ENCODE measurements at regions not wholly inside any gene's neighbourhood (a gene's known extent, or its start where the extent isn't known, plus 50 kb on each side); places are given as distances from the start of the nearest gene placed in this dataset.

DNA sequence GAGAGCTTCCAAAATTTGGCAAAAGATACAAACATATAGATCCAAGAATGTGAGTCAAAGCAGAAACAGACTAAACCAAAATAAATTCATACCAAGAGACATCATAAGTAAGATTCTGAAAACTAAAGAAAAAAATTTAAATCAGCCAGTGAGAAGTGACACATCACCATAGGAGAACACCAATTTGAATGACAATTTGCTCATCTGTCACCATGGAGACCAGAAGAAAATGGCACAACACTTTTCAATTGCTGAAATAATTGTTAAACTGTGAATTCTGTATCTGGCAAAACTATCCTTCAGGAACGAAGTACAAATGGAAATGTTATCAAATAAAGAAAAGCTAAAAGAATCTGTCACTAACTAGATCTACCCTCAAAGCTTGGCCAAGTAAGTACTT is 864.3 kb downstream of the BRD1 start:
- TF ChIP-seq, protein P1, sequence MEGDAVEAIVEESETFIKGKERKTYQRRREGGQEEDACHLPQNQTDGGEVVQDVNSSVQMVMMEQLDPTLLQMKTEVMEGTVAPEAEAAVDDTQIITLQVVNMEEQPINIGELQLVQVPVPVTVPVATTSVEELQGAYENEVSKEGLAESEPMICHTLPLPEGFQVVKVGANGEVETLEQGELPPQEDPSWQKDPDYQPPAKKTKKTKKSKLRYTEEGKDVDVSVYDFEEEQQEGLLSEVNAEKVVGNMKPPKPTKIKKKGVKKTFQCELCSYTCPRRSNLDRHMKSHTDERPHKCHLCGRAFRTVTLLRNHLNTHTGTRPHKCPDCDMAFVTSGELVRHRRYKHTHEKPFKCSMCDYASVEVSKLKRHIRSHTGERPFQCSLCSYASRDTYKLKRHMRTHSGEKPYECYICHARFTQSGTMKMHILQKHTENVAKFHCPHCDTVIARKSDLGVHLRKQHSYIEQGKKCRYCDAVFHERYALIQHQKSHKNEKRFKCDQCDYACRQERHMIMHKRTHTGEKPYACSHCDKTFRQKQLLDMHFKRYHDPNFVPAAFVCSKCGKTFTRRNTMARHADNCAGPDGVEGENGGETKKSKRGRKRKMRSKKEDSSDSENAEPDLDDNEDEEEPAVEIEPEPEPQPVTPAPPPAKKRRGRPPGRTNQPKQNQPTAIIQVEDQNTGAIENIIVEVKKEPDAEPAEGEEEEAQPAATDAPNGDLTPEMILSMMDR (IDR thresholded peaks at IDR 0.05) = no peak
- TF ChIP-seq SIN3A (IDR thresholded peaks at IDR 0.05; ENCODE audit: borderline replicate concordance, insufficient read depth, low read depth, low read length) (no peak), POLR2AphosphoS5 (IDR thresholded peaks at IDR 0.05; ENCODE audit: low read depth, low read length) (no peak), TCF7L2 (IDR thresholded peaks at IDR 0.05; ENCODE audit: low read depth, low read length) (no peak)
- TF ChIP-seq, protein P2, sequence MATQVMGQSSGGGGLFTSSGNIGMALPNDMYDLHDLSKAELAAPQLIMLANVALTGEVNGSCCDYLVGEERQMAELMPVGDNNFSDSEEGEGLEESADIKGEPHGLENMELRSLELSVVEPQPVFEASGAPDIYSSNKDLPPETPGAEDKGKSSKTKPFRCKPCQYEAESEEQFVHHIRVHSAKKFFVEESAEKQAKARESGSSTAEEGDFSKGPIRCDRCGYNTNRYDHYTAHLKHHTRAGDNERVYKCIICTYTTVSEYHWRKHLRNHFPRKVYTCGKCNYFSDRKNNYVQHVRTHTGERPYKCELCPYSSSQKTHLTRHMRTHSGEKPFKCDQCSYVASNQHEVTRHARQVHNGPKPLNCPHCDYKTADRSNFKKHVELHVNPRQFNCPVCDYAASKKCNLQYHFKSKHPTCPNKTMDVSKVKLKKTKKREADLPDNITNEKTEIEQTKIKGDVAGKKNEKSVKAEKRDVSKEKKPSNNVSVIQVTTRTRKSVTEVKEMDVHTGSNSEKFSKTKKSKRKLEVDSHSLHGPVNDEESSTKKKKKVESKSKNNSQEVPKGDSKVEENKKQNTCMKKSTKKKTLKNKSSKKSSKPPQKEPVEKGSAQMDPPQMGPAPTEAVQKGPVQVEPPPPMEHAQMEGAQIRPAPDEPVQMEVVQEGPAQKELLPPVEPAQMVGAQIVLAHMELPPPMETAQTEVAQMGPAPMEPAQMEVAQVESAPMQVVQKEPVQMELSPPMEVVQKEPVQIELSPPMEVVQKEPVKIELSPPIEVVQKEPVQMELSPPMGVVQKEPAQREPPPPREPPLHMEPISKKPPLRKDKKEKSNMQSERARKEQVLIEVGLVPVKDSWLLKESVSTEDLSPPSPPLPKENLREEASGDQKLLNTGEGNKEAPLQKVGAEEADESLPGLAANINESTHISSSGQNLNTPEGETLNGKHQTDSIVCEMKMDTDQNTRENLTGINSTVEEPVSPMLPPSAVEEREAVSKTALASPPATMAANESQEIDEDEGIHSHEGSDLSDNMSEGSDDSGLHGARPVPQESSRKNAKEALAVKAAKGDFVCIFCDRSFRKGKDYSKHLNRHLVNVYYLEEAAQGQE (IDR thresholded peaks at IDR 0.05; ENCODE audit: insufficient read depth in 1 of 2, low read depth in 2 of 2, low read length in 1 of 2) = no peak

All from Panc1 (cell line).